GM12878 (cell line): ENCODE measurements at regions not wholly inside any gene's neighbourhood (a gene's known extent, or its start where the extent isn't known, plus 50 kb on each side); places are given as distances from the start of the nearest gene placed in this dataset.

ENCODE experiments used
- ATAC-seq: fragments of 200-7000 bp; cut with Tn5 transposase; 3 replicates; pipeline ENCODE4 v1.9.1; 2020; ENCODE audit warnings: mild to moderate bottlenecking, moderate library complexity
- BruUV-seq: library from RNA; stranded (reverse); fragments of 400-500 nt; replicated peaks from 2 replicates; lab custom pipeline; 2021; lab: Mats Ljungman, UMichigan
- CTCF ChIA-PET: fragments of 300-600 bp; sonication (Branson Sonifier 250); formaldehyde crosslinking; extraction: SDS; loops from one replicate; lab custom pipeline; 2021; ENCODE audit warnings: inconsistent platforms; lab: Yijun Ruan, JAX
- POLR2A ChIA-PET: fragments of 350-600 bp; formaldehyde crosslinking; extraction: SDS; loops from one replicate; lab custom pipeline; 2021; ENCODE audit warnings: inconsistent platforms; lab: Charles Lee
- RAD21 ChIA-PET: fragments of 300-600 bp; sonication (Branson Sonifier 250); formaldehyde crosslinking; loops from one replicate; lab custom pipeline; 2023; ENCODE audit warnings: antibody characterized with exemption; ENCODE audit not compliant: unreplicated experiment; lab: Charles Lee
- SMC1A ChIA-PET: fragments of 300-600 bp; sonication (Branson Sonifier 250); formaldehyde crosslinking; loops from one replicate; lab custom pipeline; 2023; ENCODE audit not compliant: unreplicated experiment, uncharacterized antibody; lab: Charles Lee
- DNase-seq: peaks from one replicate; pipeline ENCODE4 v3.0.0-alpha.2; 2011; ENCODE audit warnings: low read depth, low spot score
- FAIRE-seq: peaks from 3 replicates; lab custom pipeline; 2011; peaks lifted over from hg19 to GRCh38; lab: Jason Lieb, UNC
- H2AFZ ChIP-seq: 2 replicates; pipeline ENCODE4 v1.6.0; 2011; ENCODE audit warnings: low read depth, low read length, control low read depth; ENCODE audit not compliant: control insufficient read depth
- H3K27ac ChIP-seq: 2 replicates; pipeline ENCODE4 v1.5.1; 2011; ENCODE audit warnings: control low read depth; ENCODE audit not compliant: control insufficient read depth, insufficient read depth
- H3K27me3 ChIP-seq, 2 experiments: replicated peaks in 1 of 2; 2 replicates each; pipeline versions ENCODE4 v1.6.0 to v1.6.1; 2011; ENCODE audit warnings: low read length in 1 of 2; ENCODE audit not compliant: control insufficient read depth in 2 of 2, insufficient read depth in 2 of 2
- H3K36me3 ChIP-seq, 2 experiments: 2 replicates each; pipeline ENCODE4 v1.5.1; 2011; ENCODE audit warnings: low read length in 1 of 2; ENCODE audit not compliant: control insufficient read depth in 2 of 2, insufficient read depth in 2 of 2
- H3K4me1 ChIP-seq: 2 replicates; pipeline ENCODE4 v1.6.1; 2011; ENCODE audit warnings: mild to moderate bottlenecking, low read length, moderate library complexity, mixed read lengths; ENCODE audit not compliant: control insufficient read depth, insufficient read depth
- H3K4me2 ChIP-seq: 2 replicates; pipeline ENCODE4 v1.6.0; 2011; ENCODE audit warnings: control low read depth; ENCODE audit not compliant: control insufficient read depth, insufficient read depth
- H3K4me3 ChIP-seq: fragments of 200-600 bp; sonication (generic); 2 replicates; pipeline ENCODE4 v1.5.1; 2016
- H3K79me2 ChIP-seq: 2 replicates; pipeline ENCODE4 v1.6.0; 2011; ENCODE audit warnings: low read length; ENCODE audit not compliant: control insufficient read depth, insufficient read depth
- H3K9ac ChIP-seq: 2 replicates; pipeline ENCODE4 v1.8.0; 2011; ENCODE audit warnings: low read length, control low read depth, mixed read lengths; ENCODE audit not compliant: control insufficient read depth, insufficient read depth
- H3K9me3 ChIP-seq: replicated peaks from 3 replicates; pipeline ENCODE4 v1.5.1; 2011; ENCODE audit warnings: mild to moderate bottlenecking, low read length; ENCODE audit not compliant: control insufficient read depth, insufficient read depth
- H4K20me1 ChIP-seq: 2 replicates; pipeline ENCODE4 v1.6.0; 2011; ENCODE audit not compliant: control insufficient read depth, insufficient read depth
- BCL11A ChIP-seq: IDR thresholded peaks from 2 replicates; pipeline ENCODE4 v1.6.1; 2011; ENCODE audit warnings: low read depth, low read length
- CBFB ChIP-seq: IDR thresholded peaks from 2 replicates; pipeline ENCODE4 v1.6.1; 2016; ENCODE audit warnings: antibody characterized with exemption, low read depth
- CBX3 ChIP-seq: fragments of 200-600 bp; sonication (generic); IDR thresholded peaks from 2 replicates; pipeline ENCODE4 v1.6.1; 2016; ENCODE audit warnings: low read depth, borderline replicate concordance
- CREB1 ChIP-seq: IDR thresholded peaks from 2 replicates; pipeline ENCODE4 v1.6.1; 2012; ENCODE audit warnings: low read depth, mild to moderate bottlenecking, inconsistent platforms
- CREM ChIP-seq: IDR thresholded peaks from 2 replicates; pipeline ENCODE4 v1.6.1; 2014; ENCODE audit warnings: antibody characterized with exemption, low read depth
- LARP7 ChIP-seq: fragments of 450-650 bp; IDR thresholded peaks from 2 replicates; pipeline ENCODE4 v1.6.1; 2017; ENCODE audit warnings: mild to moderate bottlenecking
- MEF2B ChIP-seq: fragments of 450-650 bp; IDR thresholded peaks from 2 replicates; pipeline ENCODE4 v1.6.1; 2018; ENCODE audit warnings: mild to moderate bottlenecking, moderate library complexity; ENCODE audit not compliant: partially characterized antibody, poor library complexity, severe bottlenecking
- NR2C1 ChIP-seq: fragments of 450-650 bp; IDR thresholded peaks from 2 replicates; pipeline ENCODE4 v1.6.1; 2017; ENCODE audit warnings: antibody characterized with exemption, mild to moderate bottlenecking, moderate library complexity
- RB1 ChIP-seq: fragments of 450-650 bp; formaldehyde crosslinking; IDR thresholded peaks from 2 replicates; pipeline ENCODE4 v1.6.1; 2017; ENCODE audit warnings: mild to moderate bottlenecking, borderline replicate concordance
- RBBP5 ChIP-seq: fragments of 200-600 bp; sonication (generic); conservative IDR thresholded peaks from 2 replicates; pipeline ENCODE4 v1.6.1; 2016
- RCOR1 ChIP-seq: conservative IDR thresholded peaks from 2 replicates; pipeline ENCODE4 v1.6.1; 2012; ENCODE audit warnings: low read depth, low read length, improper control_type of control experiment
- SIX5 ChIP-seq: IDR thresholded peaks from 2 replicates; pipeline ENCODE4 v1.6.1; 2011; ENCODE audit warnings: mild to moderate bottlenecking, low read depth, low read length, moderate library complexity; ENCODE audit not compliant: severe bottlenecking
- SREBF2 ChIP-seq: IDR thresholded peaks from 2 replicates; pipeline ENCODE4 v1.6.1; 2012; ENCODE audit warnings: mild to moderate bottlenecking, low read length
- WGBS: methylation state at CpG from one replicate; pipeline ENCODE4 v1.1.6; 2016; ENCODE audit warnings: low lambda C conversion rate; ENCODE audit not compliant: insufficient replicate concordance, insufficient coverage; ENCODE audit errors: missing lambda C conversion rate; 5-methylcytosine and 5-hydroxymethylcytosine counted together
- in situ Hi-C: fragments of 300-500 bp; cut with MboI; formaldehyde crosslinking; loops from 9 replicates; pipeline ENCODE4 v1.14.3; 2018; ENCODE audit warnings: mixed read lengths
- intact Hi-C: fragments of 100-400 bp; cut with micrococcal nuclease; formaldehyde crosslinking; loops from one replicate; pipeline ENCODE4 v1.14.2; 2022; ENCODE audit not compliant: unreplicated experiment
- TF ChIP-seq, protein P1 (sequence below): fragments of 450-650 bp; formaldehyde crosslinking; IDR thresholded peaks from 2 replicates; pipeline ENCODE4 v1.5.0; 2022; ENCODE audit warnings: mild to moderate bottlenecking, missing genetic modification characterization
- TF ChIP-seq, protein P2 (sequence below): IDR thresholded peaks from 2 replicates; pipeline ENCODE4 v1.6.1; 2012; ENCODE audit warnings: mild to moderate bottlenecking, low read depth, low read length
- TF ChIP-seq, protein P3 (sequence below), 3 experiments: IDR thresholded peaks in 2 of 3; conservative IDR thresholded peaks in 1 of 3; 2 replicates each; pipeline ENCODE4 v1.5.1; 2011; ENCODE audit warnings: low read depth in 3 of 3, low read length in 3 of 3, mild to moderate bottlenecking in 3 of 3, control low read depth in 2 of 3, moderate library complexity in 2 of 3, inconsistent platforms in 1 of 3, mixed read lengths in 1 of 3; ENCODE audit not compliant: control insufficient read depth in 2 of 3, insufficient read depth in 1 of 3; ENCODE audit errors: extremely low read depth in 1 of 3

DNA sequence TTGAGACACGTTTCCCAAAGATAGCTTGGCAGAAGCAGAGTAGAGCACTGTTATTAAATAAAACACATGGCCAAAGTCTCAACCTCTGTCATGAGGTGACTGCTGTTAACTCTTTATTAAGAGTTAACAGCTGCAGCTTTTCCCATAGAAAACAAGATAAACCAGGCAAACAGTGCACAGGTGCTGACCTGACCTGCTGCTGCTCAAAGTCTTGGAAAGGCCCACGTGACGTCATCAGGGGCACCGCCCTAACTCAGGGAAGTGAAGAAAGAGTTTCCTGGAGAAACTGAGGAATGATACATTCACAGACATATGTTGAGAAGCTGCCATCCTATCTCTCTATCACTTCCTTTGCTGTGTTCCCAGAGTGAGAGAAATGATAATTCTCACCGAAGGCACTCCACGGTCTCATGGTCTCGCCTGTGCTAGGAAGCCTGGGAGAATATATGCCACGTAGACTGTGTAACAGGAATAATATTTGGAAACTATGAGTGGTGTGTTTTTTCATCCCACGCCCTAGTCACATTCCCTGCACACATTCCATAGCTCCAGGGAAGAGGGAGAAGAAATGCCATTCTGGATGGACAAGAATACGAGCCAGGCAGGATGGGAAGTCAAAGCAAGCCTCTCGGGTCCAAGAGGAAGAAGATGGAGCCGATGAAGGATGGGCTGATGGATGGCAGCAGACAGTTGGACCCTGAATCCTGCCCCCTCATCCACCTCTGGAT lies 146.2 kb upstream of the NFE2L3 start (continued):
- TF ChIP-seq, protein P1, sequence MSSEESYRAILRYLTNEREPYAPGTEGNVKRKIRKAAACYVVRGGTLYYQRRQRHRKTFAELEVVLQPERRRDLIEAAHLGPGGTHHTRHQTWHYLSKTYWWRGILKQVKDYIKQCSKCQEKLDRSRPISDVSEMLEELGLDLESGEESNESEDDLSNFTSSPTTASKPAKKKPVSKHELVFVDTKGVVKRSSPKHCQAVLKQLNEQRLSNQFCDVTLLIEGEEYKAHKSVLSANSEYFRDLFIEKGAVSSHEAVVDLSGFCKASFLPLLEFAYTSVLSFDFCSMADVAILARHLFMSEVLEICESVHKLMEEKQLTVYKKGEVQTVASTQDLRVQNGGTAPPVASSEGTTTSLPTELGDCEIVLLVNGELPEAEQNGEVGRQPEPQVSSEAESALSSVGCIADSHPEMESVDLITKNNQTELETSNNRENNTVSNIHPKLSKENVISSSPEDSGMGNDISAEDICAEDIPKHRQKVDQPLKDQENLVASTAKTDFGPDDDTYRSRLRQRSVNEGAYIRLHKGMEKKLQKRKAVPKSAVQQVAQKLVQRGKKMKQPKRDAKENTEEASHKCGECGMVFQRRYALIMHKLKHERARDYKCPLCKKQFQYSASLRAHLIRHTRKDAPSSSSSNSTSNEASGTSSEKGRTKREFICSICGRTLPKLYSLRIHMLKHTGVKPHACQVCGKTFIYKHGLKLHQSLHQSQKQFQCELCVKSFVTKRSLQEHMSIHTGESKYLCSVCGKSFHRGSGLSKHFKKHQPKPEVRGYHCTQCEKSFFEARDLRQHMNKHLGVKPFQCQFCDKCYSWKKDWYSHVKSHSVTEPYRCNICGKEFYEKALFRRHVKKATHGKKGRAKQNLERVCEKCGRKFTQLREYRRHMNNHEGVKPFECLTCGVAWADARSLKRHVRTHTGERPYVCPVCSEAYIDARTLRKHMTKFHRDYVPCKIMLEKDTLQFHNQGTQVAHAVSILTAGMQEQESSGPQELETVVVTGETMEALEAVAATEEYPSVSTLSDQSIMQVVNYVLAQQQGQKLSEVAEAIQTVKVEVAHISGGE = no peak
- no peak for TF ChIP-seq SIX5
- no peak for TF ChIP-seq CREB1
- TF ChIP-seq CBX3 = no peak

DNA sequence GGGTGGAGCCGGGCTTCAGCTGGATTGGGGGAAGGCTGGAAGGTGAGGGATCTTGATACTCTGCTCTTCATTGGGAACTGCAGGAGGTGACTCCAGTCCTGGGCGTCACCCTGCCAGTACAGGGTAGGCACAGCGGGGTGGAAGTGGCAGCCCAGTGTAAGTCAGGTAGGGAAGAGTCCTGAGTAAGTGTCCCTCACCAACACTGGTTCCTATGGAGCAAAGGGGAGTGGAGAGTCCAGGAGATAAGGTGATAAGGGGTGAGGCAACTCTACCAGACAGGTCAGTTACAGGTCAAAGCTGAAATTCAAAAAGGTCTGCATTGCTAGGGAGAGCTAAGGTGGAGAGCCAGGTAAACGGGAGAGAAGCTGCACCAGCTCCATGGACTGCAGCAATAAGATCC lies 145.6 kb upstream of the NFE2L3 start:
- intact Hi-C loops = no loop called here
- in situ Hi-C loops = no loop called here
- ATAC-seq = no peak
- H3K4me2 ChIP-seq = no peak overlapping the region
- SMC1A ChIA-PET = no interaction called here
- no peaks in the 10 kb centered on the region for H4K20me1 ChIP-seq
- H3K4me1 ChIP-seq = peaks cover 4% of the 10 kb centered on the region; the same call in 1 of the 2 replicates
- no peak overlapping the region for H3K4me3 ChIP-seq
- H3K27ac ChIP-seq = no peak overlapping the region
- POLR2A ChIA-PET = no interaction called here
- no peak overlapping the region for H3K9ac ChIP-seq
- RAD21 ChIA-PET = no interaction called here
- H3K27me3 ChIP-seq = peaks cover 0 to 4% of the 10 kb centered on the region in 2 experiments; a peak in 3 of 4 replicates
- H2AFZ ChIP-seq = no peak overlapping the region
- WGBS = 47% methylated on average over 4 of the region's 4 CpGs
- no peaks in the 10 kb centered on the region for H3K79me2 ChIP-seq
- no peaks in the 10 kb centered on the region for H3K9me3 ChIP-seq
- no TSS peak for BruUV-seq
- no peaks in the 10 kb centered on the region for H3K36me3 ChIP-seq
- CTCF ChIA-PET = no interaction called here
- no peak for FAIRE-seq
- no peak for DNase-seq
- TF ChIP-seq, protein P2, sequence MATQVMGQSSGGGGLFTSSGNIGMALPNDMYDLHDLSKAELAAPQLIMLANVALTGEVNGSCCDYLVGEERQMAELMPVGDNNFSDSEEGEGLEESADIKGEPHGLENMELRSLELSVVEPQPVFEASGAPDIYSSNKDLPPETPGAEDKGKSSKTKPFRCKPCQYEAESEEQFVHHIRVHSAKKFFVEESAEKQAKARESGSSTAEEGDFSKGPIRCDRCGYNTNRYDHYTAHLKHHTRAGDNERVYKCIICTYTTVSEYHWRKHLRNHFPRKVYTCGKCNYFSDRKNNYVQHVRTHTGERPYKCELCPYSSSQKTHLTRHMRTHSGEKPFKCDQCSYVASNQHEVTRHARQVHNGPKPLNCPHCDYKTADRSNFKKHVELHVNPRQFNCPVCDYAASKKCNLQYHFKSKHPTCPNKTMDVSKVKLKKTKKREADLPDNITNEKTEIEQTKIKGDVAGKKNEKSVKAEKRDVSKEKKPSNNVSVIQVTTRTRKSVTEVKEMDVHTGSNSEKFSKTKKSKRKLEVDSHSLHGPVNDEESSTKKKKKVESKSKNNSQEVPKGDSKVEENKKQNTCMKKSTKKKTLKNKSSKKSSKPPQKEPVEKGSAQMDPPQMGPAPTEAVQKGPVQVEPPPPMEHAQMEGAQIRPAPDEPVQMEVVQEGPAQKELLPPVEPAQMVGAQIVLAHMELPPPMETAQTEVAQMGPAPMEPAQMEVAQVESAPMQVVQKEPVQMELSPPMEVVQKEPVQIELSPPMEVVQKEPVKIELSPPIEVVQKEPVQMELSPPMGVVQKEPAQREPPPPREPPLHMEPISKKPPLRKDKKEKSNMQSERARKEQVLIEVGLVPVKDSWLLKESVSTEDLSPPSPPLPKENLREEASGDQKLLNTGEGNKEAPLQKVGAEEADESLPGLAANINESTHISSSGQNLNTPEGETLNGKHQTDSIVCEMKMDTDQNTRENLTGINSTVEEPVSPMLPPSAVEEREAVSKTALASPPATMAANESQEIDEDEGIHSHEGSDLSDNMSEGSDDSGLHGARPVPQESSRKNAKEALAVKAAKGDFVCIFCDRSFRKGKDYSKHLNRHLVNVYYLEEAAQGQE = no peak
- TF ChIP-seq LARP7 (no peak), MEF2B (no peak), CBFB (no peak), SREBF2 (no peak), RBBP5 (no peak), BCL11A (no peak), RB1 (no peak), NR2C1 (no peak), RCOR1 (no peak), CREM (no peak)
- TF ChIP-seq, protein P3, sequence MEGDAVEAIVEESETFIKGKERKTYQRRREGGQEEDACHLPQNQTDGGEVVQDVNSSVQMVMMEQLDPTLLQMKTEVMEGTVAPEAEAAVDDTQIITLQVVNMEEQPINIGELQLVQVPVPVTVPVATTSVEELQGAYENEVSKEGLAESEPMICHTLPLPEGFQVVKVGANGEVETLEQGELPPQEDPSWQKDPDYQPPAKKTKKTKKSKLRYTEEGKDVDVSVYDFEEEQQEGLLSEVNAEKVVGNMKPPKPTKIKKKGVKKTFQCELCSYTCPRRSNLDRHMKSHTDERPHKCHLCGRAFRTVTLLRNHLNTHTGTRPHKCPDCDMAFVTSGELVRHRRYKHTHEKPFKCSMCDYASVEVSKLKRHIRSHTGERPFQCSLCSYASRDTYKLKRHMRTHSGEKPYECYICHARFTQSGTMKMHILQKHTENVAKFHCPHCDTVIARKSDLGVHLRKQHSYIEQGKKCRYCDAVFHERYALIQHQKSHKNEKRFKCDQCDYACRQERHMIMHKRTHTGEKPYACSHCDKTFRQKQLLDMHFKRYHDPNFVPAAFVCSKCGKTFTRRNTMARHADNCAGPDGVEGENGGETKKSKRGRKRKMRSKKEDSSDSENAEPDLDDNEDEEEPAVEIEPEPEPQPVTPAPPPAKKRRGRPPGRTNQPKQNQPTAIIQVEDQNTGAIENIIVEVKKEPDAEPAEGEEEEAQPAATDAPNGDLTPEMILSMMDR (IDR thresholded peaks at IDR 0.05 in 2 of 3, conservative IDR thresholded peaks at IDR 0.05 in 1 of 3; ENCODE audit: control insufficient read depth in 2 of 3, extremely low read depth in 1 of 3, insufficient read depth in 1 of 3, low read depth in 3 of 3, low read length in 3 of 3) = no peak
